WI38 (cell line): ENCODE measurements at regions not wholly inside any gene's neighbourhood (a gene's known extent, or its start where the extent isn't known, plus 50 kb on each side); places are given as distances from the start of the nearest gene placed in this dataset.
"Not testable (repeated sequence)": the region's sequence is repeated elsewhere in the genome, so short reads cannot be mapped to it uniquely, and the experiment has no call there.

ENCODE experiments used
- H3K4me3 ChIP-seq: 2 replicates; pipeline ENCODE4 v1.5.1; 2011; ENCODE audit warnings: low read depth, mild to moderate bottlenecking, control low read depth, low read length
- CTCF ChIP-seq: IDR thresholded peaks from 2 replicates; pipeline ENCODE4 v1.5.1; 2012; ENCODE audit warnings: low read depth, mild to moderate bottlenecking, control low read depth, low read length

GRCh38 chr9:81430727-81431126 lies 258.6 kb downstream of the TLE1 start:
- no peak overlapping the region for H3K4me3 ChIP-seq
- no peak for TF ChIP-seq CTCF

- TF ChIP-seq CTCF = no peak
- no peak overlapping the region for H3K4me3 ChIP-seq
These were observed 261.5 kb downstream of the TLE1 start for GRCh38 chr9:81427870-81428269.

GRCh38 chr9:81424431-81424830 lies 264.9 kb downstream of the TLE1 start:
- TF ChIP-seq CTCF = no peak
- H3K4me3 ChIP-seq = no peak overlapping the region

- no peak overlapping the region for H3K4me3 ChIP-seq
- TF ChIP-seq CTCF = no peak
These were observed 265.6 kb downstream of the TLE1 start for GRCh38 chr9:81423589-81424326.

GRCh38 chr9:81421090-81421489 lies 268.3 kb downstream of the TLE1 start:
- not testable (repeated sequence) for H3K4me3 ChIP-seq

- H3K4me3 ChIP-seq = no peak overlapping the region
- no peak for TF ChIP-seq CTCF
These were observed 269.3 kb downstream of the TLE1 start for GRCh38 chr9:81420024-81420423.

GRCh38 chr9:81417941-81418340 lies 271.4 kb downstream of the TLE1 start:
- H3K4me3 ChIP-seq = no peak overlapping the region
- no peak for TF ChIP-seq CTCF

- no peak for TF ChIP-seq CTCF
- H3K4me3 ChIP-seq = no peak overlapping the region
These were observed 272.1 kb downstream of the TLE1 start for GRCh38 chr9:81417299-81417675.
